ENCODE measurements at regions not wholly inside any gene's neighbourhood (a gene's known extent, or its start where the extent isn't known, plus 50 kb on each side); places are given as distances from the start of the nearest gene placed in this dataset.

- TF ChIP-seq CTCF (IDR thresholded peaks at IDR 0.05; ENCODE audit: low read depth, low read length), result no peak
- no peak overlapping the region for H3K4me3 ChIP-seq (replicated peaks in 1 of 2; ENCODE audit: low read depth in 2 of 2, low read length in 2 of 2)
- no peak for DNase-seq (ENCODE audit: low read depth in 2 of 2)
Observed at GRCh38 chr18:76307293-76307690, 187.8 kb downstream of the ZNF516 start.

- DNase-seq (ENCODE audit: low read depth in 2 of 2), result no peak
- TF ChIP-seq CTCF (IDR thresholded peaks at IDR 0.05; ENCODE audit: low read depth, low read length), result no peak
- H3K4me3 ChIP-seq (replicated peaks in 1 of 2; ENCODE audit: low read depth in 2 of 2, low read length in 2 of 2), result no peak overlapping the region
Observed at GRCh38 chr18:76306685-76307292, 188.3 kb downstream of the ZNF516 start.

GRCh38 chr18:76285866-76286265, 209.2 kb downstream of the ZNF516 start:
- no peak overlapping the region for H3K4me3 ChIP-seq (replicated peaks in 1 of 2; ENCODE audit: low read depth in 2 of 2, low read length in 2 of 2)
- no peak for TF ChIP-seq CTCF (IDR thresholded peaks at IDR 0.05; ENCODE audit: low read depth, low read length)
- no peak for DNase-seq (ENCODE audit: low read depth in 2 of 2)

GRCh38 chr18:76281565-76281964, 213.5 kb downstream of the ZNF516 start:
- no peak for DNase-seq (ENCODE audit: low read depth in 2 of 2)

GRCh38 chr18:76277801-76278200, 217.2 kb downstream of the ZNF516 start:
- H3K4me3 ChIP-seq (replicated peaks in 1 of 2; ENCODE audit: low read depth in 2 of 2, low read length in 2 of 2), result no peak overlapping the region
- TF ChIP-seq CTCF (IDR thresholded peaks at IDR 0.05; ENCODE audit: low read depth, low read length), result no peak

More at GRCh38 chr18:76281565-76281964, 213.5 kb downstream of the ZNF516 start:
- TF ChIP-seq CTCF (IDR thresholded peaks at IDR 0.05; ENCODE audit: low read depth, low read length), result no peak
- H3K4me3 ChIP-seq (replicated peaks in 1 of 2; ENCODE audit: low read depth in 2 of 2, low read length in 2 of 2), result no peak overlapping the region

GRCh38 chr18:76275727-76276313, 219.2 kb downstream of the ZNF516 start:
- TF ChIP-seq CTCF (IDR thresholded peaks at IDR 0.05; ENCODE audit: low read depth, low read length), result no peak
- no peak overlapping the region for H3K4me3 ChIP-seq (replicated peaks in 1 of 2; ENCODE audit: low read depth in 2 of 2, low read length in 2 of 2)
- DNase-seq (ENCODE audit: low read depth in 2 of 2), result no peak

More at GRCh38 chr18:76277801-76278200, 217.2 kb downstream of the ZNF516 start:
- DNase-seq (ENCODE audit: low read depth in 2 of 2), result no peak
